T-helper 9 cell (primary cell): ENCODE measurements at regions not wholly inside any gene's neighbourhood (a gene's known extent, or its start where the extent isn't known, plus 50 kb on each side); places are given as distances from the start of the nearest gene placed in this dataset.
A peak's percentile ranks its signal among the peaks of the same experiment; 100 is the strongest.
"Not testable (repeated sequence)": the region's sequence is repeated elsewhere in the genome, so short reads cannot be mapped to it uniquely, and the experiment has no call there.

Experiments used
- DNase-seq: peaks from one replicate; pipeline ENCODE4 v3.0.0-alpha.2; 2020

DNA sequence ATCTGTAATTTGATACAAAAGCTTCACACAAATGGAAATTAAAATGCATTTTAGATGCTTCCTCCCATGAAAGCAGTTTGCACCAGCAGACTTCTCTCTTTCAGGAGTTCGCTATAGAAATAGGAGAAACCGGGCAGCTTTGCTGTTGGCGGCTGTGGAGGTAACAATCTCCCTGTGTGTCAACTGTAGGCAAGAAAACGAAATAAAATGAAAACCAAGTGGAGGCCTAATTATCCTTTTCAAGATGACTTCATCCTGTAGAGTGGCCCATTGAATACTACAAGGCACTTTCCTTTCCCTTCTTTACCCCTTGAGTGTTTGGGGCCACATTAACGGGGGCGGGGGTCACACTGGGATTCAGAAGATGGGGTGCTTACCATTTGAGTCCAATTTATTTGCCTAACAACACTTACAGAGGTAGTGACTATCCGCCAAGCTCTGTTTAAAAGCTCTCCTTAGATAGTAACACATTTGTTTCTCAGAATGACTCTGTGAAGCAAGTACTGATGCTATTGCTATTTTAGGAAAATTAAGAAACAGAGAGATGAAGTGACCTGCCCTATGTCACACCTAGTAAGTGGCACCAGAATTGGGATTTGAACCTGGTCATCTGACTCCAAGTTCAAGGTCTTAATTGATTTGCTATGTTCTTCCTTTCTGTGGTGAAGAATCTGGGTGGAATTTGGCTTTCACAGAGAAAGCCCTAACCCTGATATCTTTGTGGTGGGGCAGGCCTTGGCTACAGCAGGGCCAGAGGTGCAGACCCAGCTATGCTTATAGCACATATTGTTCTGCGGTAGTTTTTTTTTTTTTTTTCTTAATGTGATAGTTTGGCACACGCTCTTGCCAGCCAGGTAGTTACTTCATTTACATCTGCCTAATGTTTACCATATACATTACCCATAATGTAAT, 125.5 kb upstream of the MPHOSPH6 start:
- DNase-seq = no peak

DNA sequence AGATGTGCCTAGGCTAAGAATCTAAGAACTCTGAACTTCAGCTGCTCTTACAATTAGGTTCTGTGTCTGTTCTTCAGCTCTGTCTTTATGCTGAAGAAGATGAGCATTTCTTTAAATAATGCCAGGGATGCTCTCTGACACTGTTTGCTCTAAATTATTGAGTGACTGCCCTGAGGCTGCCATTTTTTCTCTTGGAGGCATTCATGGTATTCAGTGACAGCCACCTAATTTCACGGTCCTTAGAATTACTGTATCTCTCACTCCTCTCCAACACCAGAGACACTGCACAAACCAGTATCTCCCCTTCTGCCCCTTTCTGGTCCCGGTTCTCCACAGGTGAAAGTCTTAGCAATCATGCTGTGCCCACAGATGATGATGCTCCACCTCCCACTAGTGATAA, 123.6 kb upstream of the MPHOSPH6 start:
- no peak for DNase-seq

DNA sequence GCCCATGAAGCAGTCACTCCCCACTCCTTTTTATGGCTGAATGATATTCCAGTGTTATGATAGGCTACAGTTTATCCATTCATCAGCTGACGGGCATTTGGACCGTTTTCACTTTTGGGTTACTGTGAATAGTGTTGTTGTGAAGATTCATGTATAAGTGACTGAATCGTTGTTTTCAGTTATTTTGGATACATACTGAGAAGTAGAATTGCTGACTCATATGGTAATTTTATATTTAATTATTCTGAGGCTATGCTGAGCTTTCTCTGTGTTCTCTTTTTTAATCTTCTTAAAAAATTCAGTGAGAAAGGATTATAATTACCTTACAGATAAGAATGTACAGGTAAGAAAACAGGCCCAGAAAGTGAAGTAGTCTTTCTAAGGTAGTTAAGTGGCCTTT, 117.9 kb upstream of the MPHOSPH6 start:
- no peak for DNase-seq

DNA sequence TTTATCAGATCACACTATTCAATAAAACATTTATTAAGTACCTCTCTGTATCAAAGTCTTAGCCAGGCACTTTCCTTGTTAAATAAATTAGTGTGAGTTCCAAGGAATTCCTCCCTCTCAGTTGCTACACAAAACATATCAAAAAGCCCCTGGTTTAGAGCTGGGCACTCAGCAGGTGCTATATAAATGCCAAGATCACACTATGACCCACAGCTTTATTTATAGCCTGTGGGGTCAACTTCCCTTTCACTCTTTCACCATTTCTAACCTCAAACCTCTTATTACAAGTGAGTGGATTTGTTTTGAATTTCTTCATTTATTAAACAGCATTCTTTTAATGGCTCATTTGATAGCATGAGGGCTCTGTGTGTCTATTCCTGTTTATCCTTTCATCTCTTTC, 112.6 kb upstream of the MPHOSPH6 start:
- DNase-seq = no peak

DNA sequence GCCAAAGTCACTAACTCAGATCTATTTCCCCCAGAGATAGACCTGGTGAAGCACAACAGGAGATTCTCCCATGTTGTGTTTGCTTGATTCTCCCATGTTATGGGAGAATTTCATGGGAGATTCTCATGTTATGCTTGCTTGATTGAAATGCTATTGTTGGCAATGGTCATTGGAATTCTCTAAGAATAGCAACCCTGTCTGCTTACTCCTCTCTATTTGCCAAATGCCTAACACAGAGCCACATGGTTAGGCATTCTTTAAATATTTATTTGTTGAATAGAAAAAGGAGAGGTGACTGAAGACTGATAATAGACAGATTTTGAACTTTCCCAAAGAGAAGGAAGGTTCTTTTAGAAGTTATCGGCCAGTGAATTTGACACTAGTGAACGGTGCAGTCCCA, 111.5 kb upstream of the MPHOSPH6 start:
- DNase-seq = no peak

DNA sequence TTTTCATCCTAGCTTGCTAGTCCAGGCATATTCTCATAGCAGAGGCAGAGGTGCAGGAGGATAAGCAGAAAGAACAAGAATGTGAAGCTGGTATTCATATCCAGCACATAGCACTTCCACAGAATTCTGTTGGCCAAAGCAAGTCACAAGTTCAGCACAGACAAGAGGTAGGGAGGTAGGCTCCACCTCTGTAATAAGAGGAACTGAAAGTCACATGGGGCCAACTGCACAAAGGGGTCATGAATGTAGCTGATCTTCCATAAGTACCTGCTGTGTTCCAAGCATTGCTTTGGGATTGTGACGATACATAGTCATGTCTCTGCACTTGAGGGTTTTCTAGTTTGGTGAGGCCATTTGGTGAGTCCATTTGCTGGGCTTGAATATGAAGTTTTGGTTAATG, 110.8 kb upstream of the MPHOSPH6 start:
- no peak for DNase-seq

DNA sequence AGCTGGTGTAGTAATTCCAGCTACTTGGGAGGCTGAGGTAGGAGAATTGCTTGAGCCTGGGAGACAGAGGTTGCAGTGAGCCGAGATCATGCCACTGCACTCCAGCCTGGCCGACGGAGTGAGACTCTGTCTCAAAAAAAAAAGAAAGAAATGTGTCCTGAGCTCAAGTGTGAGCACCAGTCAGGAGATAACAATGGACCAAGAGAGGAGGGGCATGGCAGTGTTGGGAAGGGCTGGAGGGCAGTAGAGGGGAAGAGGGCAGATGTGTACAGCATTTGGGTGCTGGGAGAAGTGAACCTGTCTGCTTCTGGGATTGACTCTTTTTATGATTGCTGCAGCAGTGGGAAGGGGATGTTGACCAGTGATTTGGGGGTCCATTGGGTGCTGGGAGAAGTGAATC, 105.3 kb upstream of the MPHOSPH6 start:
- DNase-seq = not testable (repeated sequence)

DNA sequence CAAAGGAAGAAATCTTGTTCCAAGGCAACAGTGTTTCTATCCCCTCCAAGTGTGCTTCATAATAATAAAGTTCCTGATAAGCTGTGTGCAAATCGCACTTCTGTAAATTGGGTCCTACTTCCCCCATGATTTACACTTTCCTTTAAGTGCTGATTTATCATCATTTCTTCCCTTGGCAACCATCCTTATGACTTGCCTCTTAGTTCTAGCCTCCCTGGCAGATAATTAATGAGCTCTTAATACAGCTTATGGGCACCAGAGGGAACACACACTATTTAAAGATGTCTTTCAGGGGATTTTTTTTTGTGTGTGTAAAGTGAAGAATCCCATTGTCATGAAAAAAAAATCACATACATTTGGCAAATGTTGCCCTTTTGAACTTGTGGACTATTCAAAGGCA, 101.6 kb upstream of the MPHOSPH6 start:
- DNase-seq = no peak

DNA sequence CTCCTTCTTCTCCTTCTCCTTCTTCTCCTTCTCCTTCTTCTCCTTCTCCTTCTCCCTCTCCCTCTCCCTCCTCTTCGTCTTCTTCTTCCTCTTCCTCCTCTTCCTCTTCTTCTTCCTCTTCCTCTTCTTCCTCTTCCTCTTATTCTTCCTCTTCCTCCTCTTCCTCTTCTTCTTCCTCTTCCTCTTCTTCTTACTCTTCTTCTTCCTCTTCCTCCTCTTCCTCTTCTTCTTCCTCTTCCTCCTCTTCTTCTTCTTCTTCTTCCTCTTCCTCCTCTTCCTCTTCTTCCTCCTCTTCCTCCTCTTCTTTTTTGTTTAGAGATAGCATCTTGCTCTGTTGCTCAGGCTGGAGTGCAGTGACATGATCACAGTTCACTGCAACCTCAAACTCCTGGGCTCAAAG, 97.7 kb upstream of the MPHOSPH6 start:
- DNase-seq = not testable (repeated sequence)

DNA sequence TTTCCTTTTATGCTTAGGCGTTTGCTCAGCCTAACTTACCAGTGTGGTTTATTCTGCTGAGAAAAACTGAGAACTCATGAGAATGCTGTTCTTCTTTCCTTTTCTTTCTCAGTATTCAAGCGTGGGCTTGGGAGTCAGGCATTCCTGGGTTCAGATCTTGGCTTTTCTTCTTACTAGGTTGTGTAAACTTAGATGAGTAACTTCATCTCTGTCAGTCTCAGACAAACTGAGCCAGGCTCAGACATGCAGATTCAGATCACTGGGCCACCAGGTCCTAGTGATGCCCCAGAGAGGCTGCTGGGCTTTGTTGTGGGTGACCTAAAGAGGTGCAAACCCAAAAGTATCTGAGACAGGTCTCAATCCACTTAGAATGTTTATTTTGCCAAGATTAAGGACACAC, 95.8 kb upstream of the MPHOSPH6 start:
- no peak for DNase-seq

DNA sequence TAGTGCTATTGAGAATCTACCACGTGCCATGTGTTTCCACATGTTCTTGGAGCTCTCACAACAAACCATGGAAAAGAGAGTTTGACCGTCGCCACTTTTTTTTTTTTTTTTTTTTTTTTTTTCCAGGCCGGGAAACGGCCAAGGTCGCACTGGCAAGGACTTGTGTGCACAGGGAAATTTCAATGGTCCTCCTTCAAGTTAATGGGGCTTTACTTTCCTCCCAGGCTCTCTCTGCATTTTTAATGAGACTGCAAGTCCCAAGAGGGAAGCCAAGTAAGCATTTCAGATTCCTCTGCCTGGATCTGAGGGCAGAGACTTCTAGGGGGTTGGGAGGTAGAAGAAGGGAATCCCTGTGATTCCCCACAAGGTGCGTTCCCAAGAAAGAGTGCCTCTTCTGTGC, 94.7 kb upstream of the MPHOSPH6 start:
- no peak for DNase-seq

DNA sequence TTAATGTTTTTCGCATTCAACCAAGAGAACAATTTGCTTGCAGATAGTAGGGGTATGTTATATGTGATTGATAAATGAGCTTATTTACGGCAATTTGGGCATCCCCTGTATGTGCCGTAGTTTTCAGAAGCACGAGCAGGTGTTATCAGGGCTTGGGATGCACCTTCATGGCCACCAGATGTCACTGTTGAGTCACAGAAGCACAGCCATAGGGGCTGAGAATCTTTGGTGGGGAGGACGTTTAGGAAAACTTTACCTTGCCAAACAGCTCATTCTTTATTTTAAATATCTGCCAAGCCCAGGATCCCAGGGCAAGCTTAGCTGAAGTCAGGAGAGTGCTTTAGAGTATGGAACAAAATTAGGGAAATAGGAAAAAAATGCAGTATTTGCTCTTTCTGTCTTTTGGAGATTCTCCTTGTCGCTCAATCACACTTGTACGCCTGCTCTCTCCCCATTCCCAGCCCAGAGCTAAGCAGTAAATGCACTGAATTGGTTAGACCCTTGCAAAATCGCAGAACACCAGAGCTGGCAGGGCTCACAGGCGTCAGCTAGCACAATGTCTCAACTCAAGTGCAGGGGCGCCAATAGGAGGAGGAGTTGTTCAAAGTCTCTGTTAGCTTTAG, 93.6 kb upstream of the MPHOSPH6 start:
- peak; percentile 28 for DNase-seq

DNA sequence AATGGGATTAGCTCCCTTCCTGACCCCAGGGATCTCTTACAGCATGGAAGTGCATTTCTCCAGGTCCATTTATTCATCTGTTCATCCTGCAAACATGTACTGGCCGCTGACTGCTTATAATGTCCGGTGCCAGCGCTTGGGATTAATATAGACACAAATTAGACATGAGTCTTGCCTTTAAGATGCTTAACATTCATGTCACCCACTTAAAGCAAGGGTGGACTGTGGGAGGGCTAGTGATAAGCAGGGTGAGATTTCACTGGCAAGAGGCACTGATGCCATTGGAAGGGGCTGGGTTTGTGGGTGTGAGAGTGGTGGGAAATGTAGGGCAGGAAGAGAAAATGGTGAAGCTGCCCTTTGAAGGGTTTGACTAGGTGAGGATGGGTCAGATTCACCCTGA, 92.2 kb upstream of the MPHOSPH6 start:
- no peak for DNase-seq

DNA sequence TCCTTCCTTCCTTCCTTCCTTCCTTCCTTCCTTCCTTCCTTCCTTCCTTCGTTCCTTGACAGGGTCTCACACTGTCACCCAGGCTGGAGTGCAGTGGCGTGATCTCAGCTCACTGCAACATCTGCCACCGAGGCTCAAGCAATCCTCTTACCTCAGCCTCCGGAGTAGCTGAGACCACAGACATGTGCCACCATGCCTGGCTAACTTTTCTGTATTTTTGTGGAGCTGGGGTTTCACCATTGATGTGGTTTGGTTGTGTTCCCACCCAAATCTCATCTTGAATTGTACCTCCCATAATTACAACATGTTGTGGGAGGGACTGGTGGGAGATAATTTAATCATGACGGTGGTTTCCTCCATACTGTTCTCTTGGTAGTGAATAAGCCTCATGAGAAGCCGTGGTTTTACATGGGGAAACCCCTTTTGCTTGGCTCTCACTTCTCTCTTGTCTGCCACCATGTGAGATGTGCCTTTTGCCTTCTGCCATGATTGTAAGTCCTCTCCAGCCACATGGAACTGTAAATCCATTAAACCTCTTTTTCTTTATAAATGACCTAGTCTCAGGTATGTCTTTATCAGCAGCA, 90.3 kb upstream of the MPHOSPH6 start:
- no peak for DNase-seq

DNA sequence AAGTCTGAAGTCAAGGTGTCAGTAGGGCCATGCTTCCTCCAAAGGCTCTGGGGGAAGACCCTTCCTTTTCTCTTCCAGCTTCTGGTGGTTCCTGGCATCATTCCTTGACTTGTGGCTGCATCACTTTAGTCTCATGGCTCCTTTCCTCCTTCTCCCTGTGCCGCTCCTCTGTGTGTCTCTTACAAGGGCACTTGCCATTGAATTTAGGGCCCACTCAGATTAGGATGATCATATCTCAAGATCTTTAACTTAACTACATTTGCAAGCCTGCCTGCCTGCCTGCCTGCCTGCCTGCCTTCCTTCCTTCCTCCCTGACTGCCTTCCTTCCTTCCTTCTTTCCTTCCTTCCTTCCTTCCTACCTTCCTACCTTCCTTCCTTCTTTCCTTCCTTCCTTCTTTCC, 89.7 kb upstream of the MPHOSPH6 start:
- no peak for DNase-seq

DNA sequence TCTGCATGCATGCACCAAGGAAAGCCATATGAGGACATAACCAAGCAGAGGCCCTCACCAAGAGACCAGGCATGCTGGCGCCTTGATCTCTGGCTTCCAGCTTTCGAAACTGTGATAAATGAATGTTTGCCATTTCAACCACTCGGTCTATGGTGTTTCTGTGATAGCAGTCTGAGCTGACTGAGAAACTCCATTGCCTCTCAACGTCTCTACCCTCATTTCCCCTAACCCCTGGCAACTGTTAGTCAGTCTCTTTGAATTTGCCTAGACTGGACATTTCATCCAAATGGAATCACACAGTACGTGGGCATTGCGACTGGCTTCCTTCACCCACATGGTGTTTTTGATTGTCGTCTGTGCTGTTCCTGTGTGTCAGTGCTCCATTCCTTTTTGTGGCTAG, 88.0 kb upstream of the MPHOSPH6 start:
- DNase-seq = no peak

DNA sequence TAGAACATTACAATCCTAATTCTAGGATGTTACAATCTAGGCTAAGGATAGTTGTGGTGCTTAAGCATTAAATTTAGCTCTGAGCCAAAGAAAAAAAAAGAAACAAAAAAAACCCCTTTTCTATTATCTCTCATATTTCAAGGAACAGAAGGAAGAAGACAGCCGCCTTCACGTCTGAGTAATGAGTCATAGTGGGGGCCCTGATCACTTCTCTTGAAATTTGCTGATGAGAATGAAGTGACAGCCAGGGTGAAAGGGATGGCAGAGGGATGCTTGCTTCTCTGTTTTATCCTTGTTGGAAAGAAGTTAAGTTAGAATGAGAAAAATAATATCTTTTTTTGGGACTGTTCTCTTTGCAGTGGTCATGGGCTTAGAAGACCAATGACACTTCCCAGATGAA, 82.6 kb upstream of the MPHOSPH6 start:
- no peak for DNase-seq

DNA sequence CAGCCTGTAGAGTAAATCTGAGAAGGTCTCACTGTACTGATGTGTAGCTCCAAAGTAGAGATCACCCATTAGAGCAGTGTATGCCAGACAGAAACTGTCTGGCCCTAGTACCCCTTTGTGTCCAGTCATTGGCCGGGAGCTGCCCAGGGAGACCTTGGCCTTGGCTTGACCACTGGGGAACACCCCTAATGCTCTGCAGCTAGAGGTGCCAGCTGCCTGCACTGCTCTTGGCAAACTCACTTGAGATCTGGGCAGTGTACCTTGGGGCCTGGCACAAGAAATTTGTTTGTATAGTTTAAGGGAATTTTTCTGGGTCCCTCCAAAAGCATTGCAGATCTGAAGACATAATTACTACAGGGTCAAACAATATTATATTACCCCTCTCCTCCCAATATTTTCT, 78.7 kb upstream of the MPHOSPH6 start:
- DNase-seq = no peak

DNA sequence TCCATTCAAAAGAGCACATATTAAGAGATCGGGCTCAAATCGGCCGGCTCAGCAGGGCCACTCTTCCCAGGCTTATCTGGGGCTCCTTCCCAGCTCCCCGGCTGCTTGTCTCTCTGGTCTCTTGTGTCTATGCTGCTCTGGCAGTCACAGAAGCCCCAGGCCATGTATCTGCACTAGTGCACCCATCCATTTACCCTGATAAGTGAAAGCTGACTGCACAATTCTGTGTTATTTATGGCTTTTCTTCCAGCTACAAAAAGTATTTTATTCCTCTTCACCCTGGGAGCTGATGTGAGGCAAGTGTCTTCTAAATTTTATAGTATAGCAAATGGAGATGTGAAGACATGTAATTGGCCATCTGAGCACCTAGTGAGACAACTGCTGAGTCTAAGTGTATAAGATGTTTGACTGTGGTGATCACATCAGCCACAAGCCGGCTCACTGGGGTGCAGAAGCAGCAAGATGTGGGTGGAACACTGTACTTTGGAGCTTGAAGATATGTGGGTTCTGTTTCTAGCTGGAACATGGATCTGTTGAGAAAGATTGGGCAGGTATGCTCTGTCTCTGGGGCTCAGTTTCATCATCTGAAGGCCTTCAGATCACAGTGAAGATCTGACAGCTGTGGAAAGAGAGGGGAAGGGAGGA, 78.1 kb upstream of the MPHOSPH6 start:
- no peak for DNase-seq

DNA sequence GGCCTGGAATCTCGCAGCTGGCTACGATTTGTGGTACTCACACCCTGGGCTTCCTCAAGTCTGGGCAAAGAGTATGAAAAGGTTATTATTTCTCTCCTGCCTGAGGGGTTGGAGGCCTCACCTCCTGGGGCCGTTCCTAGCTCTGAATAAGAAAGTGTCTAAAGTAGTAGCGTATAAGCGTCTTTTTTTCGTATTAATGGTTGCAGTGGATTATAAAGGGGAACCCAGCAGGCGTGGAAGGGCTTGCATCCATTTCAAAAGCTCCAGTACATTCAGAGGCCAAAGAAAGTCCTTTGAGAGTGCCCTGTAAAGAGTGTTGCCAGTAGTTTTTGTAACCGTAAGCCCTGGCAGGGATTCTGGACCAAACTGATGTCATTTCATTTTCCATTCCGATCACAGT, 72.2 kb upstream of the MPHOSPH6 start:
- DNase-seq = no peak

DNA sequence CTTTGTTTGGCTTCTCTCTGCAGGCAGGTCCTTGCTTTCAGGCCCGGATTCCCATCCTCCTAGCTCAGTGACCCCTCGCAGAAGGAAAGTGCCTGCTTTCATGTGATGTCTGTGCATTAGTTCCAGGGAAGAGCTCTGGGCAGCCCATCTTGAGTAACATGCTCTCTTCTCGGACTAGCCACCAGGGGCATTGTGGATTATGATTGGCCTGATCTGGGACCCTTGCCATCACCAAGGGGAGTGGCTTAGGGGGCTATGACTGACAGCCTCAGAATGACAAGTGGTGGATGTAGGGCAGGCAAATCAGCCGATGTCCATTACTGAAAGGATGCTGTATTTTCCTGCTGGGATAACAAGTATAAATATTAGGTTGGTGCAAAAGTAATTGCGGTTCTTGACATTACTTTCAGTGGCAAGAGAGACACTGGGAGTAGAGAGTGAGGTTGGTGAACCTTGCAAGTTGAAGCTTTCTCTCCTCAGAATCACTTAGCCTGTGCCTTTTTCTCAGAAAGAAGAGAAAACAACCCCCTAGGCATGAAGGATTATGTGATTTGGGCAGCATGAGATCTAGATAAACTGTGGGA, 71.5 kb upstream of the MPHOSPH6 start:
- no peak for DNase-seq

DNA sequence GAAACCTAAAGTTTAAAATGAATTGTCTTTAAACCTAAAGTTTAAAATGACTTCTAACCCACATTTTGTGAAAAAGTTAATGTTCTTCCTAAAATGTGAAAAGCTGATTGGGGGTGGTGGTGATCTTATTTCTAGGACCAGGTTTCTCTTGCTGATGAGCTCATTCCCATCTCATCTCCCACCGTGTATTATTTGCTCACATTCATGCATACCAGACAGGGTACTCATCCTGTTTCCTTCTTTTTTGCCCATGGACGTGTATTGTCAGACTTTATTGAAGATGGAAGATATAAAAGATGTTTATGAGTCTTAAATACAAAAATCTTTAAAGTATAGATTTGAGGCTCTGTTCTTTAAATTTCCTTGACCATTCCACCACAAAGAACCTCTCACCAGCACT, 70.1 kb upstream of the MPHOSPH6 start:
- DNase-seq = no peak

DNA sequence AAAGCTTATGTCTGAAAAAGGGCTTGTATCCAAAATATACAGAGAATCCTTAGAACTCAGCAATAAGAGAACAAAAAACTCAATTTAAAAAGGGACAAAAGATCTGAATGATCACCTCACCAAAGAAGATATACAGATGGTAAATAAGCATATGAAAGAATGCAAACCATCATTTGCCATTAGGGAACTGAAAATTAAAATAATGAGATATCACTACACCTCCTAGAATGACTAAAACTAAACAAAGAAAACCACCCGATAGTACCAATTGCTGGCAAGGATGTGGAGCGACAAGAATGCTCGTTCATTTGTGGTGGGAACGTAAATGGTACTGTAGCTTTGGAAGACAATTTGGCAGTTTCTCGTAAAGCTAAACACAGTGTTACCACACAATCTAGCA, 66.9 kb upstream of the MPHOSPH6 start:
- no peak for DNase-seq
